B cell (primary cell): ENCODE measurements at regions not wholly inside any gene's neighbourhood (a gene's known extent, or its start where the extent isn't known, plus 50 kb on each side); places are given as distances from the start of the nearest gene placed in this dataset.

ENCODE experiments used
- CTCF ChIP-seq: fragments of 200-600 bp; IDR thresholded peaks from one replicate; pipeline ENCODE4 v1.8.0; 2022; ENCODE audit warnings: antibody characterized with exemption, mild to moderate bottlenecking
- EZH2 ChIP-seq: IDR thresholded peaks from 2 replicates; pipeline ENCODE4 v1.6.1; 2012; ENCODE audit warnings: borderline replicate concordance, low read depth, mild to moderate bottlenecking, moderate library complexity, low read length; ENCODE audit not compliant: insufficient read depth, poor library complexity, severe bottlenecking

GRCh38 chr5:135108569-135108968, 74.5 kb upstream of the PITX1 start:
- no peak for TF ChIP-seq CTCF
- no peak for TF ChIP-seq EZH2
